ENCODE measurements at regions not wholly inside any gene's neighbourhood (a gene's known extent, or its start where the extent isn't known, plus 50 kb on each side); places are given as distances from the start of the nearest gene placed in this dataset.

GRCh38 chr6:101108286-101108685 lies 227.2 kb upstream of the ASCC3 start:
- TF ChIP-seq EZH2phosphoT487 (IDR thresholded peaks at IDR 0.05; ENCODE audit: insufficient read depth, low read depth) (no peak), EZH2 (IDR thresholded peaks at IDR 0.05; ENCODE audit: insufficient read depth, poor library complexity, severe bottlenecking) (no peak)

Data from GM23248 (cell line).